ENCODE measurements at regions not wholly inside any gene's neighbourhood (a gene's known extent, or its start where the extent isn't known, plus 50 kb on each side); places are given as distances from the start of the nearest gene placed in this dataset.
A peak's percentile ranks its signal among the peaks of the same experiment; 100 is the strongest.

DNA sequence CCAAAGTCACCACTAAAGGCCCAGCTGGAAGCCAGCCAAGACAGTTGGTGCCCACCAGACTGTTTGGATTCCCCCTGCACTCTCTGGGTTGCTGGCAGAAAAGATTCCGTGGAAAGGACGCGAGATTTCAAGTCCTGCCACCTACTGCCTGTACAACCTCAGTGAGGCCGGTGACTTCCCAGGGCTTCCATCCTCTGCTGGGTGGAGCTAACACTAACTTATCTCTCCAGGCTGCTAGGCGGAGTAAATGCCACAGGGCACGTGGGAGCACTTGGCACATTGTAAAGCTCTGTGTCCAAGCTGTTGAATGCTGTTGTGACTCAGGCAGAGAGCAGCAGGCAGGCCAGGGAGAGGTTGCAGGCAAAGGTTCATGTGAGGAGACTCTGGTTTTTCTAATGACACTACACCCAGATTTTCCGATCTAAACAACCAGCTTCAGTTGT, 50.9 kb upstream of the CDON start:
- Histone ChIP-seq H3K27me3 (replicated peaks; ENCODE audit: insufficient read depth) (no peaks in the 10 kb centered on the region), H3K4me3 (no peak overlapping the region), H3K27ac (peak overlapping the region; percentile 85 to 93), H3K36me3 (no peaks in the 10 kb centered on the region), H3K9me3 (no peaks in the 10 kb centered on the region), H3K4me1 (ENCODE audit: control insufficient read depth in 1 of 2, low read depth in 2 of 2) (peaks cover 47 to 79% of the 10 kb centered on the region in 2 donors)
- TF ChIP-seq, protein P1, sequence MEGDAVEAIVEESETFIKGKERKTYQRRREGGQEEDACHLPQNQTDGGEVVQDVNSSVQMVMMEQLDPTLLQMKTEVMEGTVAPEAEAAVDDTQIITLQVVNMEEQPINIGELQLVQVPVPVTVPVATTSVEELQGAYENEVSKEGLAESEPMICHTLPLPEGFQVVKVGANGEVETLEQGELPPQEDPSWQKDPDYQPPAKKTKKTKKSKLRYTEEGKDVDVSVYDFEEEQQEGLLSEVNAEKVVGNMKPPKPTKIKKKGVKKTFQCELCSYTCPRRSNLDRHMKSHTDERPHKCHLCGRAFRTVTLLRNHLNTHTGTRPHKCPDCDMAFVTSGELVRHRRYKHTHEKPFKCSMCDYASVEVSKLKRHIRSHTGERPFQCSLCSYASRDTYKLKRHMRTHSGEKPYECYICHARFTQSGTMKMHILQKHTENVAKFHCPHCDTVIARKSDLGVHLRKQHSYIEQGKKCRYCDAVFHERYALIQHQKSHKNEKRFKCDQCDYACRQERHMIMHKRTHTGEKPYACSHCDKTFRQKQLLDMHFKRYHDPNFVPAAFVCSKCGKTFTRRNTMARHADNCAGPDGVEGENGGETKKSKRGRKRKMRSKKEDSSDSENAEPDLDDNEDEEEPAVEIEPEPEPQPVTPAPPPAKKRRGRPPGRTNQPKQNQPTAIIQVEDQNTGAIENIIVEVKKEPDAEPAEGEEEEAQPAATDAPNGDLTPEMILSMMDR (IDR thresholded peaks at IDR 0.05): peak; percentile 15
- peak; percentile 87 for DNase-seq (ENCODE audit: low spot score)
- ATAC-seq (ENCODE audit: insufficient number of reproducible peaks, low FRiP score, low read depth): peak; percentile 91

DNA sequence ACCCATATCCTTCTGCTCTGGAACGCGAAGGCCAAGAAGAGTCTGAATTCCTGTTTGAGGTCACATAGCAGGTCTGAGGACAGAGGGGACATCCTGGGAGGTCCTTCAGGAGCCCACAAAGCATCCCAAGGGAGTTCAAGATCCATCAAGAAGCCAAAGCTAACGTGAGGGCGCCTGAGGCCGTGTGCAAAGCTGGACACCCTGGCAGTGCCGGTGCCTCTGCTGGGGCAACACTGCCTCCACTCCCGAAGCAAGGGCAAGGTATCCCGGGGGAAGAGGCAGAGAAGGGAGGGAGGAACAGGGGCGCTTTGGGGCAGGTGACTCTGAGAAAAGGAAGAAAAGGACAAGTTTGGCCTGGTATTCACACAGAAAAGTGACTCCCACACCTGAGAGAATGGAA, 50.3 kb upstream of the CDON start:
- TF ChIP-seq, protein P1 (IDR thresholded peaks at IDR 0.05): no peak
- ATAC-seq (ENCODE audit: insufficient number of reproducible peaks, low FRiP score, low read depth): no peak
- H3K27me3 ChIP-seq (replicated peaks; ENCODE audit: insufficient read depth): no peaks in the 10 kb centered on the region
- no peak for DNase-seq (ENCODE audit: low spot score)
- no peak overlapping the region for H3K4me3 ChIP-seq
- peaks cover 47 to 79% of the 10 kb centered on the region in 2 donors for H3K4me1 ChIP-seq (ENCODE audit: control insufficient read depth in 1 of 2, low read depth in 2 of 2)
- H3K9me3 ChIP-seq: no peaks in the 10 kb centered on the region
- H3K36me3 ChIP-seq: no peaks in the 10 kb centered on the region
- peak overlapping the region; percentile 54 for H3K27ac ChIP-seq

DNA sequence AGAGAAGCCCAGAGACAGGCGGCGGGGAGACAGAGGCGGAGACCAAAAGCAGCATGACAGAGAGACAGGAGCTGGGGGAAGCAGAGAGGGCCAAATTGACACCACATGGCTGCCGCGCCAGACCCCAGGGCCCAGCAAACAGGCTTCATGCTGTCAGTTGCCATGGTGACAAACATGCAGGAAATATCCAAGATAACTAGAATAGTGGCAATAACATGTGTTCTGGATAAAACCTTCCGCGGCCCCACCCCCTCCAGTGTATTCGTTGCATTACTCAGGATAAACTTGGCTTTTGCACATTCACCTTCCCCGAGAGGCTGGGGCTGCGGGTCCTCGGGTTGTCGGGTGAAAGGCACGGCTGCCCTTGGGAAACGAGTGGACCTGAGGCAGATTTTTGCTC, 49.9 kb upstream of the CDON start:
- ATAC-seq (ENCODE audit: insufficient number of reproducible peaks, low FRiP score, low read depth) (no peak), DNase-seq (ENCODE audit: low spot score) (no peak)
- H3K27ac ChIP-seq: peak overlapping the region; percentile 54 to 73
- no peaks in the 10 kb centered on the region for H3K9me3 ChIP-seq
- peaks cover 47 to 79% of the 10 kb centered on the region in 2 donors for H3K4me1 ChIP-seq (ENCODE audit: control insufficient read depth in 1 of 2, low read depth in 2 of 2)
- H3K27me3 ChIP-seq (replicated peaks; ENCODE audit: insufficient read depth): no peaks in the 10 kb centered on the region
- no peaks in the 10 kb centered on the region for H3K36me3 ChIP-seq
- TF ChIP-seq, protein P1 (IDR thresholded peaks at IDR 0.05): no peak
- H3K4me3 ChIP-seq: no peak overlapping the region
